BJ (cell line): ENCODE measurements at regions not wholly inside any gene's neighbourhood (a gene's known extent, or its start where the extent isn't known, plus 50 kb on each side); places are given as distances from the start of the nearest gene placed in this dataset.

Experiments used
- CTCF ChIA-PET: fragments of 350-600 bp; formaldehyde crosslinking; extraction: SDS; loops from one replicate; lab custom pipeline; 2021; ENCODE audit warnings: antibody characterized with exemption, inconsistent platforms; lab: Yijun Ruan, JAX
- POLR2A ChIA-PET: fragments of 300-600 bp; sonication (Branson Sonifier 250); formaldehyde crosslinking; extraction: SDS; loops from one replicate; lab custom pipeline; 2021; ENCODE audit warnings: antibody characterized with exemption; lab: Charles Lee
- DNase-seq: peaks from one replicate; pipeline ENCODE4 v3.0.0-alpha.2; 2011; ENCODE audit warnings: low read depth
- H3K27me3 ChIP-seq: 2 replicates; pipeline ENCODE4 v1.6.0; 2011; ENCODE audit warnings: low read length; ENCODE audit not compliant: control insufficient read depth, insufficient read depth
- H3K36me3 ChIP-seq: 2 replicates; pipeline ENCODE4 v1.5.1; 2011; ENCODE audit warnings: low read length; ENCODE audit not compliant: control insufficient read depth, insufficient read depth
- H3K4me3 ChIP-seq: 2 replicates; pipeline ENCODE4 v1.5.1; 2011; ENCODE audit warnings: low read depth, mild to moderate bottlenecking, control low read depth, low read length
- TF ChIP-seq, protein P1 (sequence below): IDR thresholded peaks from 2 replicates; pipeline ENCODE4 v1.5.1; 2011; ENCODE audit warnings: low read depth, mild to moderate bottlenecking, control low read depth, inconsistent platforms, low read length, moderate library complexity; ENCODE audit not compliant: insufficient read depth

DNA sequence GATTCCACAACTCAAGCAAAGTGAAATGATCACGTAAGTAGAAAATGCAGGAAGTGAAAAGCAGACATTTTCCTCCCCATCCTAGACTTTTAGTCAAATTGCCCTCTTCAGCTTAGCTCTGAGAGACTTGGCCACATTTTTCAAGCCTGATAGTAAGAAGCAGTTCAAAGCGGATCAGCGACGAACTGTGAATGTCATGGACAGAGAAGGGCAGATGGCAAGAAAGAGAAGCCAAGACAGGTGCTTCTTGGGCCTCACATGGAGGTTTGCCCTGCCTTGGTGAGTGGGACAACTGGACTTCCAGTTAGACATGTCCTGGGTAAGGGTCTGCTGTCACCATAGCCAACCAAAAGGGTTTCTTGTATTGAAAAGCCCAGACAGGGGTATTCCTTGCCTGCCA, 291.5 kb downstream of the MED10 start:
- H3K27me3 ChIP-seq = no peaks in the 10 kb centered on the region
- H3K36me3 ChIP-seq = no peaks in the 10 kb centered on the region
- no peak overlapping the region for H3K4me3 ChIP-seq
- TF ChIP-seq, protein P1, sequence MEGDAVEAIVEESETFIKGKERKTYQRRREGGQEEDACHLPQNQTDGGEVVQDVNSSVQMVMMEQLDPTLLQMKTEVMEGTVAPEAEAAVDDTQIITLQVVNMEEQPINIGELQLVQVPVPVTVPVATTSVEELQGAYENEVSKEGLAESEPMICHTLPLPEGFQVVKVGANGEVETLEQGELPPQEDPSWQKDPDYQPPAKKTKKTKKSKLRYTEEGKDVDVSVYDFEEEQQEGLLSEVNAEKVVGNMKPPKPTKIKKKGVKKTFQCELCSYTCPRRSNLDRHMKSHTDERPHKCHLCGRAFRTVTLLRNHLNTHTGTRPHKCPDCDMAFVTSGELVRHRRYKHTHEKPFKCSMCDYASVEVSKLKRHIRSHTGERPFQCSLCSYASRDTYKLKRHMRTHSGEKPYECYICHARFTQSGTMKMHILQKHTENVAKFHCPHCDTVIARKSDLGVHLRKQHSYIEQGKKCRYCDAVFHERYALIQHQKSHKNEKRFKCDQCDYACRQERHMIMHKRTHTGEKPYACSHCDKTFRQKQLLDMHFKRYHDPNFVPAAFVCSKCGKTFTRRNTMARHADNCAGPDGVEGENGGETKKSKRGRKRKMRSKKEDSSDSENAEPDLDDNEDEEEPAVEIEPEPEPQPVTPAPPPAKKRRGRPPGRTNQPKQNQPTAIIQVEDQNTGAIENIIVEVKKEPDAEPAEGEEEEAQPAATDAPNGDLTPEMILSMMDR = no peak
- CTCF ChIA-PET = no interaction called here
- no peak for DNase-seq
- POLR2A ChIA-PET = no interaction called here

DNA sequence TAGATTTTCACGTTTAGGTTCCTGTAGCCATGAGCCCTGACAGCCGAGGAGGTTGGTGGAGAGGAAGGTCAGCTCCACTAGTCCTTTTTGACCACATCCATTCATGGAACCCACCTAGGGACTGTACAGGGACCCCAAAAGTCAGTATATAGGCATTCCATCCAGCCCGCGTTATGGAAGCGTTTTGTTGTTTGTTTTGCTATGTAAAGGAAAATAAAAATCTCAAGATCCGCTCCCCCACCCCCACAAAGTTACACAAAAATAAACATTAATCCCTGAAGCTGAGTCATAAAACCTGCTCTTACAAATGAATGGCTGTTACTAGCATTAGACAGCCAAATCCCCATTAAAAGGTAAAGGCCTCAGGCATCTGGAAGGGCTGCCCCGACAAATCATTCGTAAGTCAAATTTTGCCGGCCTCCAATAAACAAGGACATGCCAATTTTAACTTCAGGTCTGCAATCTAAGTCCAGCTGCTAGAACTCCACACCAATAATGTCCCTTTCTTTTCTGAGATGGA, 292.9 kb downstream of the MED10 start:
- TF ChIP-seq, protein P1 = no peak
- ChIA-PET POLR2A (no interaction called here), CTCF (no interaction called here)
- no peak overlapping the region for H3K4me3 ChIP-seq
- DNase-seq = no peak
- no peaks in the 10 kb centered on the region for H3K36me3 ChIP-seq
- H3K27me3 ChIP-seq = no peaks in the 10 kb centered on the region

DNA sequence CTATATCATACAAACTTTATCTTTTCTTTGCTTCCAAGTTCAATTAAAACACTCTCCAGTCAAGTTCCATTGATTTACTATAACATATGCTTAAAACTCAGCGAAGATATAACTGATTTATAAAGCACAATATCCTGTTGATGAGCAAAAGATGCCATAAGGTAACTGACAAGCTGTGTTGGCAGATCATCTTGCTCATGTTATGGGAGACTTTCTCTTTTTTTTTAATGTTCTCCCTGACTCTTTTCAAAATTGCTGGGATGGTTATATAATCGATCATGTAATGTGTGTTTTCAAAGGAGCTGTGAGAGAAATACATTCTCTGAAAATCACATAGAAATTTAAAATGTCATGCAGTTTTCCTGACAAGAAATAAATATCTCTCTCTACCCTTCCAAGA, 293.5 kb downstream of the MED10 start:
- Histone ChIP-seq H3K4me3 (no peak overlapping the region), H3K27me3 (no peaks in the 10 kb centered on the region), H3K36me3 (no peaks in the 10 kb centered on the region)
- CTCF ChIA-PET = no interaction called here
- TF ChIP-seq, protein P1 = no peak
- no peak for DNase-seq
- POLR2A ChIA-PET = no interaction called here

DNA sequence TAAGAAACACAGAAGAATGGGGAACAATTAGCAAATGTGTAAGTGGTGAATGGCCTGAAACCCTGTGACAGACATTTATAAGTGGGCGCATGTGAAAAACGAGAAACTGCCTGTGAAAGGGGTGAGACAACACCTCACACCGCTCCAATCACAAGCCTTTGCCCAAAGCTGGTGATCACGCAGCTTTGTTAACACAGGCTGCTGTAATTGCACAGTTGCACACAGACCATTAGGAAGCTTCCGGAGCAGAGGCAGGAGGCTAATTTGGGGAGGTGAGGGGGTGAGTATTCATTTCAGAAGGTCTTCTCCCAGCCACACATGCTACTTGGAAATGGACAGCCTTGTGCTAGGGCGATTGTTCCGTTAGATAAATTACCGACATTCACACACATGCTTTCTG, 294.0 kb downstream of the MED10 start:
- POLR2A ChIA-PET = no interaction called here
- TF ChIP-seq, protein P1 = no peak
- CTCF ChIA-PET = no interaction called here
- H3K27me3 ChIP-seq = no peaks in the 10 kb centered on the region
- DNase-seq = no peak
- H3K36me3 ChIP-seq = no peaks in the 10 kb centered on the region
- H3K4me3 ChIP-seq = no peak overlapping the region

DNA sequence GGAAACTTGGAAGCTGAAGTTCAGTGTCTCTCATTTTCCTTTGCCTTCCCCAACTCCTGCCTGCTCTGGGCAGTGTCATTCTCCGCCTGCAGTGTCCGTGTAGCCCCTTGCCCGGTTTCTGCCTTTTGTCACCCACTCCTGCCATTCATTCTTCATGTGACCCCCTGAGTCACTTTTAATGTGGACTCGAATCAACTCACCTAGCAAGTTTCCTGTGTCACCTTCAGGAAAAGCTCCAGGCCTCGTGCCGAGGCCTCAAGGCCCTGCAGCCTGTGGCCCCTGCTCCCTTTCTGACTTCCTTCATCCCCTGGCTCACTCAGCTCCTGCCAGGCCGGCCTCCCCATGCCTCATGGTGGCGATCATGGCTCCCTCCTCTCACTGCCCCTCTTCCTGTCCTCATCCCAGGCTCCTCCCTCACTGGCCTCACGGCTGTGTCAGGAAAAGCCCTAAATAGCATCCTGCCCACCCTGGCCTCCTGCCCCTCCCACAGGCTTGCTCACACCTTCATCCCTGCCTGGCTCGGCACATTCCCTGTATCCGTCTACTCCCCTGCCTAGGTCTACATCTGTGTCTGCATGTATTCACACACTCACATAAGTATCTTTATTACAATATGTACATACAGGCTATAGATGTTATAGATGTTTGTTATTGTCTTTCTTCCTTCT, 294.9 kb downstream of the MED10 start:
- DNase-seq = no peak
- TF ChIP-seq, protein P1 = no peak
- CTCF ChIA-PET = no interaction called here

More for the DNA sequence above, 294.9 kb downstream of the MED10 start:
- POLR2A ChIA-PET = no interaction called here
- H3K27me3 ChIP-seq = no peaks in the 10 kb centered on the region
- no peak overlapping the region for H3K4me3 ChIP-seq
- no peaks in the 10 kb centered on the region for H3K36me3 ChIP-seq
